ENCODE measurements at regions not wholly inside any gene's neighbourhood (a gene's known extent, or its start where the extent isn't known, plus 50 kb on each side); places are given as distances from the start of the nearest gene placed in this dataset.

- no peaks in the 10 kb centered on the region for H3K36me3 ChIP-seq (ENCODE audit: control insufficient read depth in 2 of 2, insufficient read depth in 2 of 2, low read length in 1 of 2)
- no peaks in the 10 kb centered on the region for H3K4me1 ChIP-seq (ENCODE audit: control insufficient read depth in 2 of 2, insufficient read depth in 2 of 2, low read length in 2 of 2)
- H3K27ac ChIP-seq (ENCODE audit: low read depth in 1 of 2, low read length in 1 of 2) = no peak overlapping the region
- no peak for DNase-seq (ENCODE audit: low read depth in 6 of 9, low spot score in 9 of 9)
- H3K4me3 ChIP-seq (ENCODE audit: low read length in 2 of 2) = no peak overlapping the region
- no peaks in the 10 kb centered on the region for H3K9me3 ChIP-seq (ENCODE audit: control insufficient read depth in 2 of 2, insufficient read depth in 1 of 2, low read length in 1 of 2)
- H3K27me3 ChIP-seq (ENCODE audit: control insufficient read depth in 2 of 2, insufficient read depth in 1 of 2, low read length in 1 of 2) = no peaks in the 10 kb centered on the region
Observed at GRCh38 chr6:51098791-51099190, 280.1 kb downstream of the TFAP2B start.

- Histone ChIP-seq H3K9me3 (ENCODE audit: control insufficient read depth in 2 of 2, insufficient read depth in 1 of 2, low read length in 1 of 2) (no peaks in the 10 kb centered on the region), H3K4me1 (ENCODE audit: control insufficient read depth in 2 of 2, insufficient read depth in 2 of 2, low read length in 2 of 2) (no peaks in the 10 kb centered on the region), H3K36me3 (ENCODE audit: control insufficient read depth in 2 of 2, insufficient read depth in 2 of 2, low read length in 1 of 2) (no peaks in the 10 kb centered on the region), H3K27me3 (ENCODE audit: control insufficient read depth in 2 of 2, insufficient read depth in 1 of 2, low read length in 1 of 2) (no peaks in the 10 kb centered on the region), H3K27ac (ENCODE audit: low read depth in 1 of 2, low read length in 1 of 2) (no peak overlapping the region), H3K4me3 (ENCODE audit: low read length in 2 of 2) (no peak overlapping the region)
- 97% methylated on average over 2 of the region's 2 CpGs for WGBS
- DNase-seq (ENCODE audit: low read depth in 6 of 9, low spot score in 9 of 9) = no peak
Observed at GRCh38 chr6:51099201-51099600, 280.5 kb downstream of the TFAP2B start.

- Histone ChIP-seq H3K36me3 (ENCODE audit: control insufficient read depth in 2 of 2, insufficient read depth in 2 of 2, low read length in 1 of 2) (no peaks in the 10 kb centered on the region), H3K27me3 (ENCODE audit: control insufficient read depth in 2 of 2, insufficient read depth in 1 of 2, low read length in 1 of 2) (no peaks in the 10 kb centered on the region), H3K4me3 (ENCODE audit: low read length in 2 of 2) (no peak overlapping the region), H3K4me1 (ENCODE audit: control insufficient read depth in 2 of 2, insufficient read depth in 2 of 2, low read length in 2 of 2) (no peaks in the 10 kb centered on the region), H3K27ac (ENCODE audit: low read depth in 1 of 2, low read length in 1 of 2) (no peak overlapping the region), H3K9me3 (ENCODE audit: control insufficient read depth in 2 of 2, insufficient read depth in 1 of 2, low read length in 1 of 2) (no peaks in the 10 kb centered on the region)
- DNase-seq (ENCODE audit: low read depth in 6 of 9, low spot score in 9 of 9) = no peak
- 93% methylated on average over 1 of the region's 1 CpG for WGBS
Observed at GRCh38 chr6:51105357-51105756, 286.7 kb downstream of the TFAP2B start.

DNA sequence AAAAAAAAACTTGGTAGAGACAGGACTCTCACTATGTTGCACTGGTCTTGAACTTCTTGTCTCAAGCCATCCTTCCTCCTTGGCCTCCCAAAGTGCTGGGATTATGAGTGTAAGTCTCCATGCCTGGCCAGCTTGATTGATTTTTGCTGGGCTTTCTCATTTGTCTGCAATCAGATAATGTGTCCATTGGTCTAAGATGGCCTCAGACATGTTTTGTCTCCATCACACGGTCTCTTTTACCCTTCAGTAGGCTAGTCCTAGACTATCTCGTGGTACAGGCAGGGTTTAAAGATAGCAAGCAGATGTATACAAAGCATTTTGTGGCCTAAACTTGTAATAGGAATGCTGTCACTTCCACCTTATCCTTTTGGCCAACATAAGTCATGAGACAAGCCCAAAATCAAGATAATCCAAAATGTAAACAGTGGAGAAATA is 289.1 kb downstream of the TFAP2B start:
- H3K4me1 ChIP-seq (ENCODE audit: control insufficient read depth in 2 of 2, insufficient read depth in 2 of 2, low read length in 2 of 2) = no peaks in the 10 kb centered on the region
- DNase-seq (ENCODE audit: low read depth in 6 of 9, low spot score in 9 of 9) = no peak
- H3K27ac ChIP-seq (ENCODE audit: low read depth in 1 of 2, low read length in 1 of 2) = no peak overlapping the region
- H3K27me3 ChIP-seq (ENCODE audit: control insufficient read depth in 2 of 2, insufficient read depth in 1 of 2, low read length in 1 of 2) = no peaks in the 10 kb centered on the region
- no peaks in the 10 kb centered on the region for H3K9me3 ChIP-seq (ENCODE audit: control insufficient read depth in 2 of 2, insufficient read depth in 1 of 2, low read length in 1 of 2)
- H3K36me3 ChIP-seq (ENCODE audit: control insufficient read depth in 2 of 2, insufficient read depth in 2 of 2, low read length in 1 of 2) = no peaks in the 10 kb centered on the region
- 67% methylated on average over 2 of the region's 2 CpGs for WGBS
- no peak overlapping the region for H3K4me3 ChIP-seq (ENCODE audit: low read length in 2 of 2)

GRCh38 chr6:51108563-51109234 is 290.0 kb downstream of the TFAP2B start:
- Histone ChIP-seq H3K27ac (ENCODE audit: low read depth in 1 of 2, low read length in 1 of 2) (no peak overlapping the region), H3K4me1 (ENCODE audit: control insufficient read depth in 2 of 2, insufficient read depth in 2 of 2, low read length in 2 of 2) (no peaks in the 10 kb centered on the region), H3K36me3 (ENCODE audit: control insufficient read depth in 2 of 2, insufficient read depth in 2 of 2, low read length in 1 of 2) (no peaks in the 10 kb centered on the region), H3K27me3 (ENCODE audit: control insufficient read depth in 2 of 2, insufficient read depth in 1 of 2, low read length in 1 of 2) (no peaks in the 10 kb centered on the region), H3K4me3 (ENCODE audit: low read length in 2 of 2) (no peak overlapping the region), H3K9me3 (ENCODE audit: control insufficient read depth in 2 of 2, insufficient read depth in 1 of 2, low read length in 1 of 2) (no peaks in the 10 kb centered on the region)
- no peak for DNase-seq (ENCODE audit: low read depth in 6 of 9, low spot score in 9 of 9)
- 89% methylated on average over 4 of the region's 4 CpGs for WGBS

GRCh38 chr6:51112731-51113130 is 294.1 kb downstream of the TFAP2B start:
- no peaks in the 10 kb centered on the region for H3K9me3 ChIP-seq (ENCODE audit: control insufficient read depth in 2 of 2, insufficient read depth in 1 of 2, low read length in 1 of 2)
- H3K4me1 ChIP-seq (ENCODE audit: control insufficient read depth in 2 of 2, insufficient read depth in 2 of 2, low read length in 2 of 2) = no peaks in the 10 kb centered on the region
- H3K27ac ChIP-seq (ENCODE audit: low read depth in 1 of 2, low read length in 1 of 2) = no peak overlapping the region
- no peak overlapping the region for H3K4me3 ChIP-seq (ENCODE audit: low read length in 2 of 2)
- DNase-seq (ENCODE audit: low read depth in 6 of 9, low spot score in 9 of 9) = no peak
- WGBS = 93% methylated on average over 5 of the region's 5 CpGs
- no peaks in the 10 kb centered on the region for H3K36me3 ChIP-seq (ENCODE audit: control insufficient read depth in 2 of 2, insufficient read depth in 2 of 2, low read length in 1 of 2)
- H3K27me3 ChIP-seq (ENCODE audit: control insufficient read depth in 2 of 2, insufficient read depth in 1 of 2, low read length in 1 of 2) = no peaks in the 10 kb centered on the region

GRCh38 chr6:51116723-51117122 is 298.1 kb downstream of the TFAP2B start:
- Histone ChIP-seq H3K27ac (ENCODE audit: low read depth in 1 of 2, low read length in 1 of 2) (no peak overlapping the region), H3K36me3 (ENCODE audit: control insufficient read depth in 2 of 2, insufficient read depth in 2 of 2, low read length in 1 of 2) (no peaks in the 10 kb centered on the region), H3K9me3 (ENCODE audit: control insufficient read depth in 2 of 2, insufficient read depth in 1 of 2, low read length in 1 of 2) (peaks cover 0 to 3% of the 10 kb centered on the region in 2 donors), H3K27me3 (ENCODE audit: control insufficient read depth in 2 of 2, insufficient read depth in 1 of 2, low read length in 1 of 2) (no peaks in the 10 kb centered on the region), H3K4me1 (ENCODE audit: control insufficient read depth in 2 of 2, insufficient read depth in 2 of 2, low read length in 2 of 2) (no peaks in the 10 kb centered on the region), H3K4me3 (ENCODE audit: low read length in 2 of 2) (no peak overlapping the region)
- WGBS = 94% methylated on average over 3 of the region's 3 CpGs
- DNase-seq (ENCODE audit: low read depth in 6 of 9, low spot score in 9 of 9) = no peak

DNA sequence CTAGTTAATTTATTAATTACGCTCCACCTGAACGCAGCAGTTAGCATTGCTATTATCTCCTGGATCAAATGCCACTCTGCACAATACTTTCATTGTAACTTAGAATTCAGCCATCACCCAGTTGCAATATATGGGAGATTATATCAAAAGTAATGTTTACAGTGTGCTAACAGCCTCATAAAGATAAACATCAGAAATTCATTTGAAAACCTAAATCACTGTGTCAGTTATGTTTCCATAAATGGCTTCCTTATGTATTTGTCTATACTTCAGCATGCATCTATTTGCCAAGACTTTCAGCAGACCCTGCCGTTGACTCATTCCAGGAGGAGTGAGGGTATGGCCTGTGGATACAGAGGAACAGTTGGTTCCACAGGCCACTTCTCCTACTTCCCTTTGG is 300.1 kb downstream of the TFAP2B start:
- Histone ChIP-seq H3K27me3 (ENCODE audit: control insufficient read depth in 2 of 2, insufficient read depth in 1 of 2, low read length in 1 of 2) (no peaks in the 10 kb centered on the region), H3K36me3 (ENCODE audit: control insufficient read depth in 2 of 2, insufficient read depth in 2 of 2, low read length in 1 of 2) (no peaks in the 10 kb centered on the region), H3K9me3 (ENCODE audit: control insufficient read depth in 2 of 2, insufficient read depth in 1 of 2, low read length in 1 of 2) (peaks cover 0 to 3% of the 10 kb centered on the region in 2 donors), H3K27ac (ENCODE audit: low read depth in 1 of 2, low read length in 1 of 2) (no peak overlapping the region), H3K4me1 (ENCODE audit: control insufficient read depth in 2 of 2, insufficient read depth in 2 of 2, low read length in 2 of 2) (no peaks in the 10 kb centered on the region), H3K4me3 (ENCODE audit: low read length in 2 of 2) (no peak overlapping the region)
- no peak for DNase-seq (ENCODE audit: low read depth in 6 of 9, low spot score in 9 of 9)
- WGBS = 93% methylated on average over 3 of the region's 3 CpGs

DNA sequence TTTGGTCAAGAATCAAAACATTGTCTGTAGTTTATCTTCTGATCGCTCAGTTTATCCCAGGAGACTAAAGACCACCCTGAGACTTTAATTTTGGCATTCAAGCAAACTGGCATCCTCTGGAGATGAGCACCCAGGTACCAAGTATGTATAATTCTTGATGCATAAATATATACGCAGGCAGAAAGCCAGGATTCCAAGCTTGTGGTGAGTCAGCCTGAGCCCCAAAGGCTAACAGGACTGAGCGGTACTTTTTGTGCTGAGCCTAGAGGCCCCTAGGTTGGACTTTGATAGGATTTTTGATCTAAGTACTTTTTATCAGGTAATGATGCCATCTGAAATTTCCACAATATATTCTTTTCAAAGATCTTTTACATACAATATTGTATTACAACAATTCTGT is 301.3 kb downstream of the TFAP2B start:
- Histone ChIP-seq H3K9me3 (ENCODE audit: control insufficient read depth in 2 of 2, insufficient read depth in 1 of 2, low read length in 1 of 2) (peaks cover 0 to 3% of the 10 kb centered on the region in 2 donors), H3K27ac (ENCODE audit: low read depth in 1 of 2, low read length in 1 of 2) (no peak overlapping the region), H3K4me1 (ENCODE audit: control insufficient read depth in 2 of 2, insufficient read depth in 2 of 2, low read length in 2 of 2) (no peaks in the 10 kb centered on the region), H3K4me3 (ENCODE audit: low read length in 2 of 2) (no peak overlapping the region), H3K27me3 (ENCODE audit: control insufficient read depth in 2 of 2, insufficient read depth in 1 of 2, low read length in 1 of 2) (no peaks in the 10 kb centered on the region), H3K36me3 (ENCODE audit: control insufficient read depth in 2 of 2, insufficient read depth in 2 of 2, low read length in 1 of 2) (no peaks in the 10 kb centered on the region)
- 90% methylated on average over 3 of the region's 3 CpGs for WGBS
- DNase-seq (ENCODE audit: low read depth in 6 of 9, low spot score in 9 of 9) = no peak

Measured in thymus (tissue), 11 donors.